H9 (cell line): ENCODE measurements at regions not wholly inside any gene's neighbourhood (a gene's known extent, or its start where the extent isn't known, plus 50 kb on each side); places are given as distances from the start of the nearest gene placed in this dataset.
A peak's percentile ranks its signal among the peaks of the same experiment; 100 is the strongest.

Experiments
- DNase-seq: peaks from one replicate; pipeline ENCODE4 v3.0.0-alpha.2; 2017
- H2AFZ ChIP-seq: one replicate; pipeline ENCODE4 v1.6.1; 2013; ENCODE audit warnings: mild to moderate bottlenecking, low read length, control low read depth, moderate library complexity
- H2AK5ac ChIP-seq: 2 replicates; pipeline ENCODE4 v1.6.1; 2013; ENCODE audit warnings: low read length, control low read depth, mixed read lengths; ENCODE audit not compliant: insufficient read length
- H2BK120ac ChIP-seq: one replicate; pipeline ENCODE4 v1.6.1; 2013; ENCODE audit warnings: low read depth, mild to moderate bottlenecking, low read length, control low read depth, inconsistent platforms; ENCODE audit not compliant: poor library complexity, severe bottlenecking
- H2BK12ac ChIP-seq: 2 replicates; pipeline ENCODE4 v1.6.1; 2013; ENCODE audit warnings: low read length, control low read depth, mixed read lengths, low read depth; ENCODE audit not compliant: insufficient read length
- H2BK15ac ChIP-seq: 2 replicates; pipeline ENCODE4 v1.6.1; 2013; ENCODE audit warnings: low read depth, low read length, control low read depth
- H2BK20ac ChIP-seq: one replicate; pipeline ENCODE4 v1.6.1; 2013; ENCODE audit warnings: low read depth, mild to moderate bottlenecking, low read length, control low read depth, inconsistent platforms; ENCODE audit not compliant: poor library complexity, severe bottlenecking
- H2BK5ac ChIP-seq: 2 replicates; pipeline ENCODE4 v1.6.1; 2013; ENCODE audit warnings: low read length, control low read depth, mixed read lengths; ENCODE audit not compliant: insufficient read length
- H3K14ac ChIP-seq: 2 replicates; pipeline ENCODE4 v1.6.1; 2013; ENCODE audit warnings: low read length, control low read depth; ENCODE audit not compliant: insufficient read depth
- H3K18ac ChIP-seq: 2 replicates; pipeline ENCODE4 v1.6.1; 2013; ENCODE audit warnings: low read depth, mild to moderate bottlenecking, mixed read lengths, low read length, control low read depth; ENCODE audit not compliant: insufficient read length
- H3K23ac ChIP-seq: 2 replicates; pipeline ENCODE4 v1.6.1; 2013; ENCODE audit warnings: low read length, control low read depth, mixed read lengths, low read depth; ENCODE audit not compliant: insufficient read length
- H3K23me2 ChIP-seq: 2 replicates; pipeline ENCODE4 v1.6.1; 2013; ENCODE audit warnings: low read depth, mild to moderate bottlenecking, mixed read lengths, low read length, control low read depth; ENCODE audit not compliant: insufficient read length, poor library complexity, severe bottlenecking
- H3K27ac ChIP-seq: 2 replicates; pipeline ENCODE4 v1.5.1; 2013; ENCODE audit warnings: low read length, control low read depth, mixed read lengths, low read depth; ENCODE audit not compliant: insufficient read length
- H3K27me3 ChIP-seq: 2 replicates; pipeline ENCODE4 v1.6.1; 2013; ENCODE audit warnings: low read length, control low read depth, inconsistent platforms; ENCODE audit not compliant: insufficient read depth
- H3K4ac ChIP-seq: 2 replicates; pipeline ENCODE4 v1.6.1; 2013; ENCODE audit warnings: low read depth, mild to moderate bottlenecking, control low read depth, inconsistent platforms, low read length, moderate library complexity
- H3K4me1 ChIP-seq: 2 replicates; pipeline ENCODE4 v1.6.1; 2013; ENCODE audit warnings: low read length, control low read depth, inconsistent platforms; ENCODE audit not compliant: insufficient read depth
- H3K4me2 ChIP-seq: 2 replicates; pipeline ENCODE4 v1.6.1; 2013; ENCODE audit warnings: low read length, control low read depth, mixed read lengths; ENCODE audit not compliant: insufficient read length, insufficient read depth
- H3K56ac ChIP-seq: 2 replicates; pipeline ENCODE4 v1.6.1; 2013; ENCODE audit warnings: low read depth, mild to moderate bottlenecking, mixed read lengths, low read length, control low read depth; ENCODE audit not compliant: insufficient read length
- H3K79me1 ChIP-seq: 2 replicates; pipeline ENCODE4 v1.6.1; 2013; ENCODE audit warnings: low read depth, mild to moderate bottlenecking, moderate library complexity, low read length, control low read depth, inconsistent platforms; ENCODE audit not compliant: insufficient read depth, poor library complexity, severe bottlenecking
- H3K79me2 ChIP-seq: 2 replicates; pipeline ENCODE4 v1.6.1; 2013; ENCODE audit warnings: low read length, control low read depth, inconsistent platforms; ENCODE audit not compliant: insufficient read depth
- H3K9ac ChIP-seq: 2 replicates; pipeline ENCODE4 v1.6.1; 2013; ENCODE audit warnings: low read length, control low read depth, mixed read lengths; ENCODE audit not compliant: insufficient read length; ENCODE audit errors: extremely low read depth
- H3K9me3 ChIP-seq: one replicate; pipeline ENCODE4 v1.6.1; 2013; ENCODE audit warnings: low read depth, low read length, inconsistent platforms; ENCODE audit not compliant: control insufficient read depth
- H3T11ph ChIP-seq: one replicate; pipeline ENCODE4 v1.6.1; 2013; ENCODE audit warnings: mild to moderate bottlenecking, low read length, control low read depth, inconsistent platforms
- H4K20me1 ChIP-seq: one replicate; pipeline ENCODE4 v1.6.1; 2013; ENCODE audit not compliant: control insufficient read depth, insufficient read length, insufficient read depth
- H4K5ac ChIP-seq: 2 replicates; pipeline ENCODE4 v1.6.1; 2013; ENCODE audit warnings: low read depth, mild to moderate bottlenecking, mixed read lengths, low read length, control low read depth; ENCODE audit not compliant: insufficient read length
- H4K8ac ChIP-seq: replicated peaks from 2 replicates; pipeline ENCODE4 v1.6.1; 2013; ENCODE audit warnings: low read length, control low read depth, mixed read lengths, low read depth; ENCODE audit not compliant: insufficient read length
- H4K91ac ChIP-seq: 2 replicates; pipeline ENCODE4 v1.6.1; 2013; ENCODE audit warnings: low read depth, mild to moderate bottlenecking, moderate library complexity, mixed read lengths, low read length, control low read depth; ENCODE audit not compliant: insufficient read length
- H3K27ac Mint-ChIP-seq, 3 experiments: 2 replicates in 2 of 3; 3 replicates in 1 of 3; pipeline ENCODE4 v1.8.0; 2020 to 2021; ENCODE audit warnings: mixed read lengths in 3 of 3, mild to moderate bottlenecking in 1 of 3, moderate library complexity in 1 of 3
- H3K27me3 Mint-ChIP-seq: 2 replicates; pipeline ENCODE4 v1.8.0; 2021; ENCODE audit warnings: low read depth, mild to moderate bottlenecking, moderate library complexity, mixed read lengths
- H3K36me3 Mint-ChIP-seq, 3 experiments: 2 replicates in 2 of 3; 3 replicates in 1 of 3; pipeline ENCODE4 v1.8.0; 2020 to 2021; ENCODE audit warnings: low read depth in 3 of 3, mixed read lengths in 3 of 3; ENCODE audit not compliant: insufficient read depth in 1 of 3
- H3K4me1 Mint-ChIP-seq, 2 experiments: 2 replicates each; pipeline ENCODE4 v1.8.0; 2020; ENCODE audit warnings: mixed read lengths in 2 of 2
- H3K4me3 Mint-ChIP-seq, 2 experiments: 2 replicates in 1 of 2; 3 replicates in 1 of 2; pipeline ENCODE4 v1.8.0; 2020 to 2021; ENCODE audit warnings: mild to moderate bottlenecking in 2 of 2, mixed read lengths in 2 of 2, moderate library complexity in 1 of 2
- H3K9me3 Mint-ChIP-seq, 2 experiments: 2 replicates in 1 of 2; 3 replicates in 1 of 2; pipeline ENCODE4 v1.8.0; 2020; ENCODE audit warnings: mild to moderate bottlenecking in 2 of 2, mixed read lengths in 2 of 2, moderate library complexity in 1 of 2
- WGBS: extraction: QIAGEN DNeasy Blood & Tissue Kit; methylation state at CpG from one replicate; pipeline ENCODE4 v1.1.7; 2013; ENCODE audit warnings: missing lambda C conversion rate, low lambda C conversion rate, mixed read lengths; ENCODE audit not compliant: insufficient read length; ENCODE audit errors: extremely low coverage; 5-methylcytosine and 5-hydroxymethylcytosine counted together
- TF ChIP-seq, protein P1 (sequence below): fragments of 200-600 bp; sonication (generic); conservative IDR thresholded peaks from 3 replicates; pipeline ENCODE4 v1.8.0; 2021; ENCODE audit warnings: antibody characterized with exemption, mild to moderate bottlenecking

DNA sequence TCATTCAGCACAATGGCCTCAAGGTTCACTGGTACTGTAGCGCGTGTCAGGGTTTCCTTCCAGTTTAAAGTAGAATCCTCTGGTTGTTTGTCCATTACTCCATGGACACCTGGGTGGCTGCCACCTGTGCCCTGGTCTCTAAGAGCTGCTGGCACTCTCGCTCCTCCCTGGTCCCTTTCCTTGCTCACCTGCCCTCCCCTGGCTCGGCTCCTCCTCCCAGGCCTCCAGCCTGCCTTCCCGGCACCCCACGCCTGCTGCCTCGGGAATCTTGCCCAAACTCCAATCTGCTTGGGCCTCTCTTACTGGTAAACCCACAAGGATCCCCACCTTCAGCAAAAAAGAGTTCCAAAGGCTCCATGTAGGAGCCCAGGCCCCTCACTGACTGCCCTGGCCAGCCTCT lies 154.4 kb upstream of the DIO3 start:
- no peaks in the 10 kb centered on the region for H3K36me3 Mint-ChIP-seq
- H2BK12ac ChIP-seq, result no peak overlapping the region
- no peak overlapping the region for H2BK120ac ChIP-seq

More for the DNA sequence above, 154.4 kb upstream of the DIO3 start:
- Histone ChIP-seq H4K8ac (no peak overlapping the region), H4K91ac (no peak overlapping the region), H3K9ac (no peak overlapping the region), H2AK5ac (no peak overlapping the region), H3K79me2 (no peaks in the 10 kb centered on the region), H3T11ph (no peak overlapping the region), H2AFZ (no peak overlapping the region), H3K79me1 (no peaks in the 10 kb centered on the region), H3K9me3 (no peaks in the 10 kb centered on the region), H2BK20ac (no peak overlapping the region), H3K23me2 (no peaks in the 10 kb centered on the region), H3K4me2 (no peak overlapping the region), H3K4ac (no peak overlapping the region), H3K27me3 (no peaks in the 10 kb centered on the region), H3K56ac (no peak overlapping the region), H4K20me1 (no peaks in the 10 kb centered on the region), H3K23ac (no peak overlapping the region), H4K5ac (no peak overlapping the region), H3K14ac (no peak overlapping the region), H3K18ac (no peak overlapping the region), H3K4me1 (no peaks in the 10 kb centered on the region), H2BK15ac (no peak overlapping the region), H3K27ac (no peak overlapping the region), H2BK5ac (no peak overlapping the region)
- peak overlapping the region in 1 of 3 experiments; percentile 18; a peak in 3 of 7 replicates for H3K27ac Mint-ChIP-seq
- WGBS, result no CpG with 5 or more reads among the region's 7 CpGs
- H3K9me3 Mint-ChIP-seq, result 0 out of 5 replicates have a peak, but pooled peaks cover 0 to 2% of the 10 kb centered on the region in 2 experiments
- H3K27me3 Mint-ChIP-seq, result peaks cover 17% of the 10 kb centered on the region
- TF ChIP-seq, protein P1, sequence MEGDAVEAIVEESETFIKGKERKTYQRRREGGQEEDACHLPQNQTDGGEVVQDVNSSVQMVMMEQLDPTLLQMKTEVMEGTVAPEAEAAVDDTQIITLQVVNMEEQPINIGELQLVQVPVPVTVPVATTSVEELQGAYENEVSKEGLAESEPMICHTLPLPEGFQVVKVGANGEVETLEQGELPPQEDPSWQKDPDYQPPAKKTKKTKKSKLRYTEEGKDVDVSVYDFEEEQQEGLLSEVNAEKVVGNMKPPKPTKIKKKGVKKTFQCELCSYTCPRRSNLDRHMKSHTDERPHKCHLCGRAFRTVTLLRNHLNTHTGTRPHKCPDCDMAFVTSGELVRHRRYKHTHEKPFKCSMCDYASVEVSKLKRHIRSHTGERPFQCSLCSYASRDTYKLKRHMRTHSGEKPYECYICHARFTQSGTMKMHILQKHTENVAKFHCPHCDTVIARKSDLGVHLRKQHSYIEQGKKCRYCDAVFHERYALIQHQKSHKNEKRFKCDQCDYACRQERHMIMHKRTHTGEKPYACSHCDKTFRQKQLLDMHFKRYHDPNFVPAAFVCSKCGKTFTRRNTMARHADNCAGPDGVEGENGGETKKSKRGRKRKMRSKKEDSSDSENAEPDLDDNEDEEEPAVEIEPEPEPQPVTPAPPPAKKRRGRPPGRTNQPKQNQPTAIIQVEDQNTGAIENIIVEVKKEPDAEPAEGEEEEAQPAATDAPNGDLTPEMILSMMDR, result no peak
- no peak overlapping the region for H3K4me3 Mint-ChIP-seq
- no peak for DNase-seq
- H3K4me1 Mint-ChIP-seq, result peaks cover 26 to 29% of the 10 kb centered on the region in 2 experiments
